Endothelial cell (in vitro differentiated cells): ENCODE measurements at regions not wholly inside any gene's neighbourhood (a gene's known extent, or its start where the extent isn't known, plus 50 kb on each side); places are given as distances from the start of the nearest gene placed in this dataset.

Experiments
- DNase-seq: peaks from one replicate; pipeline ENCODE4 v3.0.0; 2021; ENCODE audit warnings: low spot score
- H3K27ac Mint-ChIP-seq: one replicate; pipeline ENCODE4 v1.8.0; 2021; ENCODE audit warnings: mixed read lengths, inconsistent platforms; ENCODE audit not compliant: unreplicated experiment
- H3K27me3 Mint-ChIP-seq: one replicate; pipeline ENCODE4 v1.8.0; 2021; ENCODE audit warnings: mild to moderate bottlenecking, moderate library complexity, mixed read lengths, inconsistent platforms; ENCODE audit not compliant: unreplicated experiment
- H3K36me3 Mint-ChIP-seq: one replicate; pipeline ENCODE4 v1.8.0; 2021; ENCODE audit warnings: mild to moderate bottlenecking, low read depth, mixed read lengths, inconsistent platforms; ENCODE audit not compliant: unreplicated experiment
- H3K4me1 Mint-ChIP-seq: one replicate; pipeline ENCODE4 v1.8.0; 2021; ENCODE audit warnings: mild to moderate bottlenecking, mixed read lengths, inconsistent platforms; ENCODE audit not compliant: unreplicated experiment
- H3K4me3 Mint-ChIP-seq: one replicate; pipeline ENCODE4 v1.8.0; 2021; ENCODE audit warnings: mild to moderate bottlenecking, mixed read lengths, inconsistent platforms; ENCODE audit not compliant: unreplicated experiment
- H3K9me3 Mint-ChIP-seq: one replicate; pipeline ENCODE4 v1.8.0; 2021; ENCODE audit warnings: mixed read lengths, inconsistent platforms; ENCODE audit not compliant: unreplicated experiment
- TF ChIP-seq, protein P1 (sequence below): fragments of 200-600 bp; sonication (generic); IDR thresholded peaks from one replicate; pipeline ENCODE4 v1.5.0; 2021; ENCODE audit warnings: antibody characterized with exemption; ENCODE audit not compliant: unreplicated experiment

DNA sequence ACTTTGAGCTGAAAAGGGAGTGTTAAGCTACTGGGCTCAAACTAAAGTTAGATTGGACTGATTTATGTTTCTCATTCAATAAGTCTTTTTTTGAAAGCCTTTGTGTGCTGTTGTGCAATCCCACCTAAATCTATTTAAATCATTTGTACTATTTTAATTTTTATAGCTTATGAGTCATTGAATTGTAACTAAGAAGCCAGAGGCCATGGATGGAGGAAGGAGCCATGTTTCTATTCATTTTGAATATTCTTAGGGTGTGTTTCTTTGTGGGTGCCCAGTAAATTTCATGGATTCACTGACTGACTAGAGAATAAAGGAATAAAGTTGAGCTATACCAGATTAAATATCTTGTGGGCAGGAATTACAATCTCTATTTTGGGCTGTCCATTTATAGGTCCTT lies 238.5 kb downstream of the KIF4B start:
- Mint-ChIP-seq H3K4me1 (no peaks in the 10 kb centered on the region), H3K9me3 (no peaks in the 10 kb centered on the region), H3K4me3 (no peak overlapping the region), H3K36me3 (no peaks in the 10 kb centered on the region), H3K27ac (no peak overlapping the region), H3K27me3 (no peaks in the 10 kb centered on the region)
- no peak for DNase-seq
- TF ChIP-seq, protein P1, sequence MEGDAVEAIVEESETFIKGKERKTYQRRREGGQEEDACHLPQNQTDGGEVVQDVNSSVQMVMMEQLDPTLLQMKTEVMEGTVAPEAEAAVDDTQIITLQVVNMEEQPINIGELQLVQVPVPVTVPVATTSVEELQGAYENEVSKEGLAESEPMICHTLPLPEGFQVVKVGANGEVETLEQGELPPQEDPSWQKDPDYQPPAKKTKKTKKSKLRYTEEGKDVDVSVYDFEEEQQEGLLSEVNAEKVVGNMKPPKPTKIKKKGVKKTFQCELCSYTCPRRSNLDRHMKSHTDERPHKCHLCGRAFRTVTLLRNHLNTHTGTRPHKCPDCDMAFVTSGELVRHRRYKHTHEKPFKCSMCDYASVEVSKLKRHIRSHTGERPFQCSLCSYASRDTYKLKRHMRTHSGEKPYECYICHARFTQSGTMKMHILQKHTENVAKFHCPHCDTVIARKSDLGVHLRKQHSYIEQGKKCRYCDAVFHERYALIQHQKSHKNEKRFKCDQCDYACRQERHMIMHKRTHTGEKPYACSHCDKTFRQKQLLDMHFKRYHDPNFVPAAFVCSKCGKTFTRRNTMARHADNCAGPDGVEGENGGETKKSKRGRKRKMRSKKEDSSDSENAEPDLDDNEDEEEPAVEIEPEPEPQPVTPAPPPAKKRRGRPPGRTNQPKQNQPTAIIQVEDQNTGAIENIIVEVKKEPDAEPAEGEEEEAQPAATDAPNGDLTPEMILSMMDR: no peak

DNA sequence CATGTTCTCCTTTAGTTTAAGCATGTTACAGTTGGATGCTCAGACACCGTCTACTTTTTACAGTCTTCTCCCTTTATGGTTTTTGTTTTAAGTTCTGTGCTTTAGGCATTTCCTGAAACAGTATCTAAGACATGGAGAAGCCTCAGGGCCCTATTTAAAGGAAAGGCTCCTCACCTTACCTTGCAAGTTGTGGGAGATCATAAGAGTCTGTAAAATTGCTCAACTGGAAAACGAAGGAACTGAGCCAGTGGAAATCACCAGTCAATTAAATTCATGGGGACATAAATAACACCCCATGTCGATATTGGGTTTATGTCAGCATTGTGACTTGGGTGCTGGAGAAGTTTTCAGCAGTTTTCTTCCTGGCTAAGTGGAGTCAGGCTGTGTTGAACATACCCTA lies 239.2 kb downstream of the KIF4B start:
- H3K36me3 Mint-ChIP-seq: no peaks in the 10 kb centered on the region
- TF ChIP-seq, protein P1: no peak
- H3K27ac Mint-ChIP-seq: no peak overlapping the region
- no peak overlapping the region for H3K4me3 Mint-ChIP-seq
- DNase-seq: no peak
- no peaks in the 10 kb centered on the region for H3K27me3 Mint-ChIP-seq
- no peaks in the 10 kb centered on the region for H3K4me1 Mint-ChIP-seq
- no peaks in the 10 kb centered on the region for H3K9me3 Mint-ChIP-seq

DNA sequence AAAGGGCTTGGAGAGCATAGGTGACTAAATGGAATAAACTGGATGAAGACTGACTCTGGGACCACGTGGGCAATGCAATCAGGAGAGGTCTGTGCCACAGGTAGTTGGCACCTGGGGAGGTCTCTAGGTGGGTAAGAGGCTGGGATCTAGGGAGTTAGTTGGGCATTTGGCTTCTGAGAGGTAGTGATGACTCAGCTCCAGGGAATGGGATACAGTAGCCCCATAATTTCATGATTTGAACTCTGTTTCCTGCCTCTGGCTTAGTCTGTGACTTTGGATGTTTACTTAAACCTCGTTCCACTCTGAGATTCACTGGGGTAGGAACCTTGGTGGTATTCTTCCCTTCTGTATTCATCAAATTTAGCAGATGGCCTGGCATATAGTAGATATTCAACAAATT lies 240.8 kb downstream of the KIF4B start:
- Mint-ChIP-seq H3K27ac (no peak overlapping the region), H3K27me3 (no peaks in the 10 kb centered on the region), H3K4me3 (no peak overlapping the region), H3K36me3 (no peaks in the 10 kb centered on the region), H3K9me3 (no peaks in the 10 kb centered on the region), H3K4me1 (no peaks in the 10 kb centered on the region)
- TF ChIP-seq, protein P1: no peak
- no peak for DNase-seq

DNA sequence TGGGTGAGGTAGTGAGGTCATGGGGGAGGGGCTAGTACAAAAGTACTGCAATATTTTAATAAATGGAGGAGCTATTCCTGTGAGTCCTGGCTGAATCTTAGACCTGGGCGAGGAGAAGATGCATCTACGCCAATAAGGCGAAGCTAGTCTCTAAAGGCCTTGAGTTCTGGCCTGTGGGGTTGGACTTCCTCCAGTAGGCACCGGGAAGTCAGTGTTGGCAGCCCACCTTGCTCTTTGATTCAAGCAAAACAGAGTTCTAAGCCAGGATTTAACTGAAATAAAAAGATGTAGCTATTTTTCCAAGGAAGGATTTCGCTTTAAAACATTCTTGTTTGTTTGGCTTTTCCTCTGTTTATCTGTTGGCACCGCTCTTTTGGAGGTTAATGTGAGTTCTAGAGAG lies 244.6 kb downstream of the KIF4B start:
- no peak for DNase-seq
- Mint-ChIP-seq H3K27ac (no peak overlapping the region), H3K9me3 (no peaks in the 10 kb centered on the region), H3K36me3 (no peaks in the 10 kb centered on the region), H3K4me1 (no peaks in the 10 kb centered on the region), H3K27me3 (no peaks in the 10 kb centered on the region), H3K4me3 (no peak overlapping the region)
- TF ChIP-seq, protein P1: no peak

DNA sequence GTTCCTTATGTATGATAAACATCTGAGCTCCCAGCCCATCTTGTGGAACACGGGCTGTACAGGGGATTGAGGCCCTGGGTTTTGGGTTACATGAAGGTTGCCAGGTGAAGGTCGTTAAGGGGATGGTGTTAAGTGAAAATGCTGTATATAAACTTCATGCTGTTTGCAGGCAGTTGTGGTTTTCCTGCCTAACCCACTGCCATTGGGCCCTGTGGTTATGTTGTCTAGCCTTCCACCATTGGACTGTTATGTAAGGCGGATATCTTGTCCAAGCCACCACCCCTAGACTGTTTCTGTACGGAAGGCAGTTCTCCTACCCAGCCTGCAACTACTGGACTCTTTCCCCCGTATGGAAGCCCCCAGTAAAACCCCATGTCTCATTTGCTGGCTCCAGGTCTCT lies 246.1 kb downstream of the KIF4B start:
- Mint-ChIP-seq H3K4me3 (no peak overlapping the region), H3K27me3 (no peaks in the 10 kb centered on the region), H3K27ac (no peak overlapping the region), H3K36me3 (no peaks in the 10 kb centered on the region), H3K9me3 (no peaks in the 10 kb centered on the region), H3K4me1 (no peaks in the 10 kb centered on the region)
- TF ChIP-seq, protein P1: no peak
- no peak for DNase-seq
